Middle frontal gyrus (tissue), 1 donor: ENCODE measurements at regions not wholly inside any gene's neighbourhood (a gene's known extent, or its start where the extent isn't known, plus 50 kb on each side); places are given as distances from the start of the nearest gene placed in this dataset.
"Not testable (repeated sequence)": the region's sequence is repeated elsewhere in the genome, so short reads cannot be mapped to it uniquely, and the experiment has no call there.

Experiments used
- DNase-seq: peaks from one replicate; pipeline ENCODE4 v3.0.0-alpha.2; 2015; ENCODE audit warnings: low spot score; ENCODE audit errors: extremely low spot score

- no peak for DNase-seq
Measured at GRCh38 chr1:4133297-4133938, 233.3 kb upstream of the C1orf174 start.

DNA sequence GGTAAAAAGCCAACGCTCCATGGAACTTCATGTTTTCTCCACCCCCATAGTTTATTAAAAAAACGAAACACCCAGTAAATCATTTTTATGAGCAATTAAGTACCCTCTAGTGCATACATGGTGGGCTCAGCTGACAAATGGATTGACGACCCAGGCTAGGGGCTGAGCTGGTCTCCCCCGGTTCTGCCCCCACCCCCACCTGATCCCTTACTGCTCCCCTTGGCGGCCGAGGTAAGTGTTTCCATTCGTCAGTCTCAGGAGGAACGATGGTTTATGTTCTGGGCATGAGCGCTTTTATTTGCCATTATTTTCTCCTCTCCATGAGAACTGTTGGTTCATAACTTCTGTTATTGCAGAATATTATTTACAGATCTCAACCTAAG is 233.9 kb upstream of the C1orf174 start:
- DNase-seq, result no peak

GRCh38 chr1:4135853-4136252 is 235.8 kb upstream of the C1orf174 start:
- not testable (repeated sequence) for DNase-seq

DNA sequence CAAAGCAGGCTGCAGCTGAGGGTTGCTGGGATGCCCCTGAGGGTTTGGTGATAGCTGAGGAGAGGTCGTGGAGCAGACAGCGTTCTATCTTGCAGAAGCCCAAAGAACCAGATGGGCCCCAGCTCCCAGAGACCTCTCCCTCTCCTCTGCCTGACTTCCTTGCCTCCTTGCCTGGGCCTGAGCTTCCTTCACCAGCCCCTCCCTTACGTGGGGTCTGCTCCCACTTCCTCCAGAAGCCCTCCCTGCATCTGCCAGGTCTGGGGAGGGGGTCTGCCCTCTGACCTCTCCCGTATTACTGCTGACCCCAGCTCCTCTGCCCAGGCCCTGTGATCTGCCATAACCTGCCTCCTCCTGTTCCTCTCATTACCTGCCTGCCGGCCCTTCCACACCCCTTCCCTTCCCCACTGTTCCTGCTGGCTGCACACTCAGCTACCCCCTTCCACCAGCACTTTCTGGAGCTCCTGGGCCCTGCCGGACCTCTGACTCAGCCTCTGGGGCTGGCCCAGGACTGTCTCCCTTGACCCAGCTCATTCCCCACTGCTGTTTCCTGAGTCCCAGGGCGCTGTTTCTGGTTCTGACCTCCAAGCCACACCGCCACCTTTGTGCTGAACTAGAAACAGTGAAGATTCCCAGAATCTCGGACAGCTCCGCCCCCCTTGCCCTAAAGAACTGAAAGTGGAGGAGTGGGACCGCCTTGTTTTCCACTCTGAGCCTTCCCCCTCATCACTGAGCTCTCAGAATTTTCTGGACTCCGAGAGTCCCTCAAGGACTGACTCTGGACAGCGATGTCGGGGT is 237.7 kb upstream of the C1orf174 start:
- DNase-seq, result no peak

- DNase-seq, result no peak
Measured at GRCh38 chr1:4139646-4140045, 239.6 kb upstream of the C1orf174 start.

- no peak for DNase-seq
Measured at GRCh38 chr1:4140241-4140640, 240.2 kb upstream of the C1orf174 start.

DNA sequence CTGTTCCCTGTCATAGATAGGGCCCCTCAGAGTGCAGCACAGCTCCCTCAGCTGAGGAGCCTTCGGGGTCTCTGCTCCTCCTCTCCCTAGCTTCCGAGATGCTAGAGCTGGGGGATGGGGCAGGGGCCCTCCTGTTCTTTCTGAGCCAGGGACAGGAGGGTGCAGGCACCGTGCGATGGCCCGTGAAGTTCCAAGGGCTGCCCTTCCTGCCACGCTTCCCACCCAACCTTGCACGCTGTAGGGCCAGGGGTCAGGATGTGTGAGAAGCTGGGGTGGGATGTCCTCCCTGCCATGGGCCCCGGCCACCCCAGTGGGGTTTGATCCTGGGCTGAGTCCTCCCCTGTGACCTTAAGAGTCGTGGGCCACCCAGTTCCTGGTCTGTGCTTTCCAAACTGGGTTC is 240.7 kb upstream of the C1orf174 start:
- DNase-seq, result no peak

DNA sequence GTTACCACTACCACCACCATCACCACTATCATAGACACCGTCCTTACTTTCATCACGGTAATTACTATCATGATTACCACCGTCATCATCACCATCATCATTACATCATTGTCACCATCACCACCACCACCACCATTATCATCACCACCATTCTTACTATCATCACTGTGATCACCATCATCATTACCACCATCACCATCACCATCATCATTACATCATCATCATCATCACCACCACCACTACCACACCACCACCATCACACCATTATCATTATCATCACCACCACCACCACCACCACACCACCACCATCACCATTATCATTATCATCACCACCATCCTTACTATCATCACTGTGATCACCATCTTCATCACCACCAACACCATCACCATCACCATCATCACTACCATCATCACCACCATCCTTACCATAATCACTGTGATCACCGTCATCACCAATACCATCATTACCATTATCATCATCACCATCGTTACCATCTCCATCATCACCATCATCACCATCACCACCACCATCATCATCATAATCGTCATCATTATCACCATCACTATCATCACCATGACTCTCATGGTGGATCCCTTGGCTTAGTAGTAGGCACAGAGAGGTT is 244.4 kb upstream of the C1orf174 start:
- no peak for DNase-seq

DNA sequence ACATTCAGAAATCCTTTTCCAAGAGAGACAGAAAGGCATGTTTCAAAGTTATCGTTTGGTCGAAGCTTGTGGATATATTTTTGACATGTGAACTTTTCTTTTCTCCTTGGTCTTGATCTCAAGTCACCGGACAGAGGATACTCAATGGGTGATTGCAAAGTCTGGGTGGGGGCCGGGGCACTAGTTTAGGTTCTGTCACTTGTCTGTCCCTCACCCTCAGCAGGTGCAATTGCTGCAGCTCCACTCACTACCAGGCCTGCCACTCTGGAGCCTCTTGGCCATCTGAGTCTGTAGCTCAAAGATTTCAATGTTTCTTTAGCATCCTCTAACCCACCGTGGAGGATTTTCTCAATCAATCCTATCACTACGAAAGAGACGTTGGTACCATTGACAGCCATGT is 246.0 kb upstream of the C1orf174 start:
- no peak for DNase-seq

DNA sequence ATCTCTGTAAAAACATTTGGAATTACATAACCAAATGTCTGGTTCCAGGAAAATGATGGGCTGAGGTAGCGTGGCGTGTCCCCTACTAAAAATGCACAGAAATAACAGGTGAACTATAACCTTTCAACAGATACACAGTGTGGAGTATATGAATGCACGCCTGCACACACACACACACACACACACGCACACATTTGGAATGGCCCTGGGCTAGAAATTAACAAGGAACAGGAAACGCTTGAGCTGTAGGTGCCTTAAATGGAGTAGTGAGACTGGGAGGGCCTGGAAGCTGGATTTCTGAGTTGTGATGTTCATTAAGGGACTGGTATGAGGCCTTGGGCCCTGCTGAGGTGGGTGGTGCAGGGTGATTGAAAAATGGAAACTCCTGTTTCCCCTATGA is 246.5 kb upstream of the C1orf174 start:
- no peak for DNase-seq

DNA sequence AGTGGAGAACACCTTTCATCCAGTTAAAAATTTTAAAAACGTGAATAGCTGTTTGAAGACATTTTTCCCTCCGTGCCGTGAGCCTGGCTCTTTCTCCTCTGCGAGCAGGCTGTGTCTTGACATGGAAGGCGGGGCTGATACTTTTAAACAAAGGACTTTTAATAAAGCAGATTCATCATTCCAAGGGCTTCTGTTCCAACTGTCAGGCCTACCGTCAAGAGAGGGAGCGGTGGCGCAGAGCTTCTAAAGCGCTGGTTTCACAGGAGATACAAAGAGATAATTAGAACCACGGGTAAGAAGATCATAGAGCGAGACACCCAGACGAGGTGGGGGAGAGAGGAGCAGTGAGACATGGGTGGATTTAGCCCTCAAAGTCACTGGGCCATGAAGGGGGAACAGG is 247.4 kb upstream of the C1orf174 start:
- no peak for DNase-seq

GRCh38 chr1:4149281-4149680 is 249.2 kb upstream of the C1orf174 start:
- no peak for DNase-seq

DNA sequence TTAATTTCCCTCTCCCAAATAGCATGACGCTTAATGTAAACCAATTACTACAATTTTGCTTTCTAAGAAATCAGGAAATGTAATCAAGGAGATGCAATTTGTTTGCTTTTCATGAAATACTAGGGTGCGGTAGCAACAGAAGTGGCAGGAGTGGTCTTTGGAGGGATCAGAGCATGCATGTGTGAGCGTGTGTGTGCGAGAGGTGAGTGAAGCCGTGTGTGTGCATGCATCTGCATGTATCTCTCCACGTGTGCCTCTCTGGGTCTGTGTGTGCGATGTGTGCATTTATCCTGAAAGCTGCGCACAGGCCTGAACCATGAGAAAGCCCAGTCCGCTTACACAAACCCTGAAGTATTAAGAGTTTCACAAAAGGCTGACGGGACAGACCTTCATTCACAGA is 249.8 kb upstream of the C1orf174 start:
- DNase-seq, result no peak

DNA sequence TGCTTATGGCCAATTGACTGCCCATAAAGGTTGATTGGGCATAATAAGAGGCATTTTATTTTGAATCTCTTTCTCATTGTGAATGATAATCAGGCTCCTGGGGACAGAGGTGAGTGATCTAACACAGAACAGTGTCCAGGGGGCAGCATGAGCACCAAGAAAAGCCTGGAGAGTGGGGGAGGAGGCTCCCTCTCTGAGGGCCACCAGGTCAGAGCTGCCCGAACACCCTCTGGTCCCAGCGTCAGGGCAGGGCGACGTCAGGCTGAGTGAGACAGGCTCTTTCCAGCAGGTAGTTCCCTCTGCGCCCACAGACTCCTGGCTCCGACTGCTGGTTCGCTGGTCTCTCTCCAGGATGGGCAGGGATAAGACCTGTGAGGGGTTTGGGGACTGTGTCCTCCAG is 250.2 kb upstream of the C1orf174 start:
- DNase-seq, result no peak

- no peak for DNase-seq
Measured at GRCh38 chr1:4152266-4152665, 252.2 kb upstream of the C1orf174 start.

GRCh38 chr1:4153571-4153970 is 253.5 kb upstream of the C1orf174 start:
- no peak for DNase-seq

DNA sequence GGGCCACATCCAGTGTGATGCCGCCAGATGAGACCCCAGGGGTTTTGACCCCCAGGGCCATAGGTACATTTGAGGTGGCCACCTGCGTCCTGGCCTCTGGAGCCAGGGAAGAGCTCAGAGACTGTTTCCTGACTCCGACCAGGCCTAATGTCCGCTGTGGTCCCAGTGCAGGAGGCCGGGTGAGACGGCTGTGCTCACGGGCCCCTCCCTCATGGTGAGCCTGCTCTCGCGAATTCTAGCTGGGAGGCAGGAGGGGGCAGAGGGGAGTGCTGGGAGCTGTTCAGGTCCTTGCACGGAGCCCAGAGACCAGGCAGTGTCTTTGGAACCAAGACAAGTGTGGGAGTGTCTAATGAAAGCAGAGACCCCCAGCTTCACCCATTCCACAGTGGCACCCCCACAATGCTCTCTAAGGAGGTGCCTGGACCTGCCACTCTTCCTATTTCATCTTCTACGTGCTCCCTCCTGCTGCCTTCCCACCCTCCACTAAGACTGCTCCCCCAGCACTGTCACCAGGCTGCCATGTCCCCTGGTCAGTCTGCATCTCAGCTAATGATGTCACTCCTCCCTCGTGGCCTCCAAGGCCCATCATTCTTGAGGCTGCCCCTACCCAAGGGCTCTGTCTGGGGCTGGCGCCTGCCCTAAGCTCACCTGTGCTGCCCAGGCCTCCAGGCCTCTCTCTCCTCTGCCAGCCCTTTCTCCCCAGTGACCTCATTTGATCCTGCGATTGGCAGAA is 256.3 kb upstream of the C1orf174 start:
- no peak for DNase-seq

- DNase-seq, result no peak
Measured at GRCh38 chr1:4160181-4160580, 260.1 kb upstream of the C1orf174 start.

DNA sequence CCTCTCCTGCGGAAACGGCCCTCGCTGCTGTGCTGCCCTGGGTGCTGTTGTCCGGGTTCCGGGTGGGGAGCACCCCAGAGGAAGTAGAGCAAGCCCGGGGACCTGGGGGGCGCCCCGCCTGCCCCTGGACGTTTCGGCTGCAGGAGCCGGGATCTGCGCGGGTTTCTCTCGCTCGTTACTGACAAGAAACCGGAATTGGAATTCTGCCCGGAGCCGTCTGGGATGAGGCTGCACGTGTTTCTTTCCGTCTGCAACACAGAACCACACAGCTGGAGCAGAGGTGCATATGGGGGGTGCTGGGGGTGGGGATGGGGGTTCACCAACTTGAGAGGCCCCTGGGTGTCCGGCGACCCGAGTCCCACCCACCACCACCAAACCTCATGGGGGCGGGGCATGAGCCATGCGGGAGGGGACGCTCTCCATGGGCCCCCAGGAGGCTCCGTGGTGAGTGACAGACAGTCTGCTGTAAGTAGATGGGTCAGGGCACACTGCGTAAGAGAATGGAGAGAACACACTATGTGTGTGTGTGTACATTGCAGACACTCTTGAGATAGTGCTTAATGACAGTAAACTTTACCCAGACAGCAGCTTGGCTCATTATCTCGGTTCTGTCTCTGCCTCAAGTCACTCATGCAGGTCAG is 261.4 kb upstream of the C1orf174 start:
- no peak for DNase-seq

DNA sequence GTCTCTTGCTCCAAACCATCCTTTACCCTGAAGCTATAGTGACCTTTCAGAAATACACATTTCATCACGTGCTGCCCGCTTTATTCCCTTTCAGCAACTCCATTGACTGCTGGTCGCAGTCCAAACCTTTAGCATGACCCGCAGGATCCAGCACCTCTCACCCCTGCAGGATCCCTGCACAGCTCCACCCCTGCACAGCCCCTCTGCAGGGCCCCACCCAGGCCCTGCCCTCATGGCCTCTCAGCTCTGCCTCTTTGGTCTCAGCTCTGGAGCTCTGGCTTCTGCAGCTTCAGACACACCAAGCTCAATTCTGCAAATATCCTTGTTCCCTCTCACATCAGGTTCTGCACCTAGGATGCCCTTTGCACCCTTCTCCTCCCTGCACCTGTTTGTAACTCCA is 264.9 kb upstream of the C1orf174 start:
- DNase-seq, result no peak

DNA sequence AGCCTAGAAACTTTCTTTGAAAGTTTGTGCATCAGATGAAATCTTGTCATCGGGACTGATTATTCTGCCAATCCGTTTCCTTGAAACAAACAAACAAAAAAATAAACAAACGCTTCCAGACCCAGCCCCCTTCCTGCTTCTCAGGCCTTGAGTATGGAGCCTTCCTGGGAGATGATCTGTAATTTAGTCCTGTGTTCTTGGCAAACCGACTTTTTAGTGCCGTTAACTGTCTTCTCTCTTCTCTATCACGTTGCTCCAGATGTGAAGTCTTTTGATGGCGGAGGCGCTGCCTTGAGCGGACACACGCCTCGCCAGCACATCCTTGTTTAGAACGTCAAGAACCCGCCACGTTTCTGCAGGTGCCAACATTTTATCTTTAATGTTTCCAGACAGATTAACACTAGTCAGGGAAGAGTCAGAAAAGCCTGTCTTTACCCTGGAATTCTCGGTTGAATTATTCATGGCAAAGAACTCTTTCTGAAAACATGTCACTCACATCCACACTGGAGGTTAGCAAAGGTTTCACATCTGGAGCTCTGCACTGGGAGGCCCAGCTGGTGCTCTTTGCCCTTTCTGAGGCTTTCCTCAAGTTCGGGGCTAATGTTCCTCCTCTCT is 265.7 kb upstream of the C1orf174 start:
- DNase-seq, result no peak
